HG03025 (cell line): ENCODE measurements at regions not wholly inside any gene's neighbourhood (a gene's known extent, or its start where the extent isn't known, plus 50 kb on each side); places are given as distances from the start of the nearest gene placed in this dataset.

ENCODE experiments used
- ATAC-seq: cut with Tn5 transposase; IDR thresholded peaks from one replicate; pipeline ENCODE4 v1.9.1; 2021; ENCODE audit warnings: mild to moderate bottlenecking, moderate library complexity; ENCODE audit not compliant: unreplicated experiment, low FRiP score

GRCh38 chr14:86015941-86016340 is 486.0 kb downstream of the FLRT2 start:
- no peak for ATAC-seq

- ATAC-seq: no peak
Observed at GRCh38 chr14:86015511-86015910, 485.6 kb downstream of the FLRT2 start.

GRCh38 chr14:86013641-86014040 is 483.7 kb downstream of the FLRT2 start:
- no peak for ATAC-seq

- ATAC-seq: no peak
Observed at GRCh38 chr14:86012461-86012860, 482.5 kb downstream of the FLRT2 start.

GRCh38 chr14:86003998-86004397 is 474.1 kb downstream of the FLRT2 start:
- ATAC-seq: no peak

GRCh38 chr14:85996551-85996950 is 466.6 kb downstream of the FLRT2 start:
- no peak for ATAC-seq

GRCh38 chr14:85991156-85991555 is 461.2 kb downstream of the FLRT2 start:
- ATAC-seq: no peak

GRCh38 chr14:85987907-85988306 is 458.0 kb downstream of the FLRT2 start:
- ATAC-seq: no peak

GRCh38 chr14:85987292-85987691 is 457.3 kb downstream of the FLRT2 start:
- no peak for ATAC-seq

- ATAC-seq: no peak
Observed at GRCh38 chr14:85978582-85979250, 448.8 kb downstream of the FLRT2 start.

- ATAC-seq: no peak
Observed at GRCh38 chr14:85974602-85975001, 444.7 kb downstream of the FLRT2 start.

- no peak for ATAC-seq
Observed at GRCh38 chr14:85963486-85963885, 433.5 kb downstream of the FLRT2 start.

- ATAC-seq: no peak
Observed at GRCh38 chr14:85960756-85961155, 430.8 kb downstream of the FLRT2 start.

GRCh38 chr14:85959063-85959462 is 429.1 kb downstream of the FLRT2 start:
- ATAC-seq: no peak

GRCh38 chr14:85958069-85958468 is 428.1 kb downstream of the FLRT2 start:
- ATAC-seq: no peak

- no peak for ATAC-seq
Observed at GRCh38 chr14:85953265-85953664, 423.3 kb downstream of the FLRT2 start.

- ATAC-seq: no peak
Observed at GRCh38 chr14:85948153-85948552, 418.2 kb downstream of the FLRT2 start.

- ATAC-seq: no peak
Observed at GRCh38 chr14:85947461-85948139, 417.7 kb downstream of the FLRT2 start.

- no peak for ATAC-seq
Observed at GRCh38 chr14:85943192-85943591, 413.2 kb downstream of the FLRT2 start.

GRCh38 chr14:85934886-85935254 is 404.9 kb downstream of the FLRT2 start:
- peak; percentile 50 for ATAC-seq

GRCh38 chr14:85934123-85934885 is 404.4 kb downstream of the FLRT2 start:
- peak; percentile 91 for ATAC-seq

GRCh38 chr14:85921241-85921640 is 391.3 kb downstream of the FLRT2 start:
- ATAC-seq: no peak
